H9 (cell line): ENCODE measurements at regions not wholly inside any gene's neighbourhood (a gene's known extent, or its start where the extent isn't known, plus 50 kb on each side); places are given as distances from the start of the nearest gene placed in this dataset.

Experiments
- DNase-seq: peaks from one replicate; pipeline ENCODE4 v3.0.0-alpha.2; 2017
- H2AFZ ChIP-seq: one replicate; pipeline ENCODE4 v1.6.1; 2013; ENCODE audit warnings: mild to moderate bottlenecking, low read length, control low read depth, moderate library complexity
- H2AK5ac ChIP-seq: 2 replicates; pipeline ENCODE4 v1.6.1; 2013; ENCODE audit warnings: low read length, control low read depth, mixed read lengths; ENCODE audit not compliant: insufficient read length
- H2BK120ac ChIP-seq: one replicate; pipeline ENCODE4 v1.6.1; 2013; ENCODE audit warnings: low read depth, mild to moderate bottlenecking, low read length, control low read depth, inconsistent platforms; ENCODE audit not compliant: poor library complexity, severe bottlenecking
- H2BK12ac ChIP-seq: 2 replicates; pipeline ENCODE4 v1.6.1; 2013; ENCODE audit warnings: low read length, control low read depth, mixed read lengths, low read depth; ENCODE audit not compliant: insufficient read length
- H2BK15ac ChIP-seq: 2 replicates; pipeline ENCODE4 v1.6.1; 2013; ENCODE audit warnings: low read depth, low read length, control low read depth
- H2BK20ac ChIP-seq: one replicate; pipeline ENCODE4 v1.6.1; 2013; ENCODE audit warnings: low read depth, mild to moderate bottlenecking, low read length, control low read depth, inconsistent platforms; ENCODE audit not compliant: poor library complexity, severe bottlenecking
- H2BK5ac ChIP-seq: 2 replicates; pipeline ENCODE4 v1.6.1; 2013; ENCODE audit warnings: low read length, control low read depth, mixed read lengths; ENCODE audit not compliant: insufficient read length
- H3K14ac ChIP-seq: 2 replicates; pipeline ENCODE4 v1.6.1; 2013; ENCODE audit warnings: low read length, control low read depth; ENCODE audit not compliant: insufficient read depth
- H3K18ac ChIP-seq: 2 replicates; pipeline ENCODE4 v1.6.1; 2013; ENCODE audit warnings: low read depth, mild to moderate bottlenecking, mixed read lengths, low read length, control low read depth; ENCODE audit not compliant: insufficient read length
- H3K23ac ChIP-seq: 2 replicates; pipeline ENCODE4 v1.6.1; 2013; ENCODE audit warnings: low read length, control low read depth, mixed read lengths, low read depth; ENCODE audit not compliant: insufficient read length
- H3K23me2 ChIP-seq: 2 replicates; pipeline ENCODE4 v1.6.1; 2013; ENCODE audit warnings: low read depth, mild to moderate bottlenecking, mixed read lengths, low read length, control low read depth; ENCODE audit not compliant: insufficient read length, poor library complexity, severe bottlenecking
- H3K27ac ChIP-seq: 2 replicates; pipeline ENCODE4 v1.5.1; 2013; ENCODE audit warnings: low read length, control low read depth, mixed read lengths, low read depth; ENCODE audit not compliant: insufficient read length
- H3K27me3 ChIP-seq: 2 replicates; pipeline ENCODE4 v1.6.1; 2013; ENCODE audit warnings: low read length, control low read depth, inconsistent platforms; ENCODE audit not compliant: insufficient read depth
- H3K4ac ChIP-seq: 2 replicates; pipeline ENCODE4 v1.6.1; 2013; ENCODE audit warnings: low read depth, mild to moderate bottlenecking, control low read depth, inconsistent platforms, low read length, moderate library complexity
- H3K4me1 ChIP-seq: 2 replicates; pipeline ENCODE4 v1.6.1; 2013; ENCODE audit warnings: low read length, control low read depth, inconsistent platforms; ENCODE audit not compliant: insufficient read depth
- H3K4me2 ChIP-seq: 2 replicates; pipeline ENCODE4 v1.6.1; 2013; ENCODE audit warnings: low read length, control low read depth, mixed read lengths; ENCODE audit not compliant: insufficient read length, insufficient read depth
- H3K56ac ChIP-seq: 2 replicates; pipeline ENCODE4 v1.6.1; 2013; ENCODE audit warnings: low read depth, mild to moderate bottlenecking, mixed read lengths, low read length, control low read depth; ENCODE audit not compliant: insufficient read length
- H3K79me1 ChIP-seq: 2 replicates; pipeline ENCODE4 v1.6.1; 2013; ENCODE audit warnings: low read depth, mild to moderate bottlenecking, moderate library complexity, low read length, control low read depth, inconsistent platforms; ENCODE audit not compliant: insufficient read depth, poor library complexity, severe bottlenecking
- H3K79me2 ChIP-seq: 2 replicates; pipeline ENCODE4 v1.6.1; 2013; ENCODE audit warnings: low read length, control low read depth, inconsistent platforms; ENCODE audit not compliant: insufficient read depth
- H3K9ac ChIP-seq: 2 replicates; pipeline ENCODE4 v1.6.1; 2013; ENCODE audit warnings: low read length, control low read depth, mixed read lengths; ENCODE audit not compliant: insufficient read length; ENCODE audit errors: extremely low read depth
- H3K9me3 ChIP-seq: one replicate; pipeline ENCODE4 v1.6.1; 2013; ENCODE audit warnings: low read depth, low read length, inconsistent platforms; ENCODE audit not compliant: control insufficient read depth
- H3T11ph ChIP-seq: one replicate; pipeline ENCODE4 v1.6.1; 2013; ENCODE audit warnings: mild to moderate bottlenecking, low read length, control low read depth, inconsistent platforms
- H4K20me1 ChIP-seq: one replicate; pipeline ENCODE4 v1.6.1; 2013; ENCODE audit not compliant: control insufficient read depth, insufficient read length, insufficient read depth
- H4K5ac ChIP-seq: 2 replicates; pipeline ENCODE4 v1.6.1; 2013; ENCODE audit warnings: low read depth, mild to moderate bottlenecking, mixed read lengths, low read length, control low read depth; ENCODE audit not compliant: insufficient read length
- H4K8ac ChIP-seq: replicated peaks from 2 replicates; pipeline ENCODE4 v1.6.1; 2013; ENCODE audit warnings: low read length, control low read depth, mixed read lengths, low read depth; ENCODE audit not compliant: insufficient read length
- H4K91ac ChIP-seq: 2 replicates; pipeline ENCODE4 v1.6.1; 2013; ENCODE audit warnings: low read depth, mild to moderate bottlenecking, moderate library complexity, mixed read lengths, low read length, control low read depth; ENCODE audit not compliant: insufficient read length
- H3K27ac Mint-ChIP-seq, 3 experiments: 2 replicates in 2 of 3; 3 replicates in 1 of 3; pipeline ENCODE4 v1.8.0; 2020 to 2021; ENCODE audit warnings: mixed read lengths in 3 of 3, mild to moderate bottlenecking in 1 of 3, moderate library complexity in 1 of 3
- H3K27me3 Mint-ChIP-seq: 2 replicates; pipeline ENCODE4 v1.8.0; 2021; ENCODE audit warnings: low read depth, mild to moderate bottlenecking, moderate library complexity, mixed read lengths
- H3K36me3 Mint-ChIP-seq, 3 experiments: 2 replicates in 2 of 3; 3 replicates in 1 of 3; pipeline ENCODE4 v1.8.0; 2020 to 2021; ENCODE audit warnings: low read depth in 3 of 3, mixed read lengths in 3 of 3; ENCODE audit not compliant: insufficient read depth in 1 of 3
- H3K4me1 Mint-ChIP-seq, 2 experiments: 2 replicates each; pipeline ENCODE4 v1.8.0; 2020; ENCODE audit warnings: mixed read lengths in 2 of 2
- H3K4me3 Mint-ChIP-seq, 2 experiments: 2 replicates in 1 of 2; 3 replicates in 1 of 2; pipeline ENCODE4 v1.8.0; 2020 to 2021; ENCODE audit warnings: mild to moderate bottlenecking in 2 of 2, mixed read lengths in 2 of 2, moderate library complexity in 1 of 2
- H3K9me3 Mint-ChIP-seq, 2 experiments: 2 replicates in 1 of 2; 3 replicates in 1 of 2; pipeline ENCODE4 v1.8.0; 2020; ENCODE audit warnings: mild to moderate bottlenecking in 2 of 2, mixed read lengths in 2 of 2, moderate library complexity in 1 of 2
- WGBS: extraction: QIAGEN DNeasy Blood & Tissue Kit; methylation state at CpG from one replicate; pipeline ENCODE4 v1.1.7; 2013; ENCODE audit warnings: missing lambda C conversion rate, low lambda C conversion rate, mixed read lengths; ENCODE audit not compliant: insufficient read length; ENCODE audit errors: extremely low coverage; 5-methylcytosine and 5-hydroxymethylcytosine counted together
- TF ChIP-seq, protein P1 (sequence below): fragments of 200-600 bp; sonication (generic); conservative IDR thresholded peaks from 3 replicates; pipeline ENCODE4 v1.8.0; 2021; ENCODE audit warnings: antibody characterized with exemption, mild to moderate bottlenecking

DNA sequence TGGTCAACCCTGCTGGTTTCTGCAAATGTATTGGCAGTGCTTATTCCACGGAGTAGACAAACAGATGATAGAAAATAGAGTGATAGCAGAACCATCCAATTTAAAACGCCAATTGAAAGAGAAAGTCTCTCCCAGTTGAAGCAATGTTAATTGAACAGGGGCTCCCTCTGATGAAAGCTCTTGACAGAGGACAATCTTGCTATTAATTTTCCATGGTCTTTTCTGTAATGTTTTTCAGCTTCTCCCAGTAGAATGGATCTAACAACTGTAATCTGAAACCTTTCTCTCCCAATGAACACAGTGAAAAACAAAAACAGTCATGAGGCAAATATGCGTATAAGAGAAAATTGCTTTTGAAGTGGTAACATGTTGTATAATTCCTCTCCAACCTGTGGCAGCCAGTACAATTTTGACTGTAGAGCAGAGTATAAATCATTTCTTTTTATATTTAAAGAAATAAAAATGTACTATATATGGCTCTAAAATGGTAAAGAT, 225.1 kb upstream of the GALNTL6 start:
- Histone ChIP-seq H3K23ac (no peak overlapping the region), H2BK120ac (no peak overlapping the region), H3K4me1 (no peaks in the 10 kb centered on the region), H3K79me2 (no peaks in the 10 kb centered on the region), H4K20me1 (no peaks in the 10 kb centered on the region), H4K5ac (no peak overlapping the region), H3K18ac (no peak overlapping the region), H3K9ac (no peak overlapping the region), H3K56ac (no peak overlapping the region), H3K4me2 (no peak overlapping the region), H3T11ph (no peak overlapping the region), H2AFZ (no peak overlapping the region), H2BK12ac (no peak overlapping the region), H3K27ac (no peak overlapping the region), H3K4ac (no peak overlapping the region), H3K14ac (no peak overlapping the region), H3K9me3 (no peaks in the 10 kb centered on the region), H2BK15ac (no peak overlapping the region), H2BK5ac (no peak overlapping the region), H3K79me1 (no peaks in the 10 kb centered on the region), H3K27me3 (no peaks in the 10 kb centered on the region), H4K91ac (no peak overlapping the region), H2BK20ac (no peak overlapping the region), H2AK5ac (no peak overlapping the region), H4K8ac (no peak overlapping the region), H3K23me2 (no peaks in the 10 kb centered on the region)
- Mint-ChIP-seq H3K36me3 (no peaks in the 10 kb centered on the region), H3K4me1 (peaks cover 10 to 12% of the 10 kb centered on the region in 2 experiments), H3K4me3 (no peak overlapping the region), H3K27me3 (no peaks in the 10 kb centered on the region), H3K27ac (no peak overlapping the region), H3K9me3 (no peaks in the 10 kb centered on the region)
- DNase-seq: no peak
- TF ChIP-seq, protein P1, sequence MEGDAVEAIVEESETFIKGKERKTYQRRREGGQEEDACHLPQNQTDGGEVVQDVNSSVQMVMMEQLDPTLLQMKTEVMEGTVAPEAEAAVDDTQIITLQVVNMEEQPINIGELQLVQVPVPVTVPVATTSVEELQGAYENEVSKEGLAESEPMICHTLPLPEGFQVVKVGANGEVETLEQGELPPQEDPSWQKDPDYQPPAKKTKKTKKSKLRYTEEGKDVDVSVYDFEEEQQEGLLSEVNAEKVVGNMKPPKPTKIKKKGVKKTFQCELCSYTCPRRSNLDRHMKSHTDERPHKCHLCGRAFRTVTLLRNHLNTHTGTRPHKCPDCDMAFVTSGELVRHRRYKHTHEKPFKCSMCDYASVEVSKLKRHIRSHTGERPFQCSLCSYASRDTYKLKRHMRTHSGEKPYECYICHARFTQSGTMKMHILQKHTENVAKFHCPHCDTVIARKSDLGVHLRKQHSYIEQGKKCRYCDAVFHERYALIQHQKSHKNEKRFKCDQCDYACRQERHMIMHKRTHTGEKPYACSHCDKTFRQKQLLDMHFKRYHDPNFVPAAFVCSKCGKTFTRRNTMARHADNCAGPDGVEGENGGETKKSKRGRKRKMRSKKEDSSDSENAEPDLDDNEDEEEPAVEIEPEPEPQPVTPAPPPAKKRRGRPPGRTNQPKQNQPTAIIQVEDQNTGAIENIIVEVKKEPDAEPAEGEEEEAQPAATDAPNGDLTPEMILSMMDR: no peak
- no CpG with 5 or more reads among the region's 3 CpGs for WGBS
